ENCODE measurements at regions not wholly inside any gene's neighbourhood (a gene's known extent, or its start where the extent isn't known, plus 50 kb on each side); places are given as distances from the start of the nearest gene placed in this dataset.

DNA sequence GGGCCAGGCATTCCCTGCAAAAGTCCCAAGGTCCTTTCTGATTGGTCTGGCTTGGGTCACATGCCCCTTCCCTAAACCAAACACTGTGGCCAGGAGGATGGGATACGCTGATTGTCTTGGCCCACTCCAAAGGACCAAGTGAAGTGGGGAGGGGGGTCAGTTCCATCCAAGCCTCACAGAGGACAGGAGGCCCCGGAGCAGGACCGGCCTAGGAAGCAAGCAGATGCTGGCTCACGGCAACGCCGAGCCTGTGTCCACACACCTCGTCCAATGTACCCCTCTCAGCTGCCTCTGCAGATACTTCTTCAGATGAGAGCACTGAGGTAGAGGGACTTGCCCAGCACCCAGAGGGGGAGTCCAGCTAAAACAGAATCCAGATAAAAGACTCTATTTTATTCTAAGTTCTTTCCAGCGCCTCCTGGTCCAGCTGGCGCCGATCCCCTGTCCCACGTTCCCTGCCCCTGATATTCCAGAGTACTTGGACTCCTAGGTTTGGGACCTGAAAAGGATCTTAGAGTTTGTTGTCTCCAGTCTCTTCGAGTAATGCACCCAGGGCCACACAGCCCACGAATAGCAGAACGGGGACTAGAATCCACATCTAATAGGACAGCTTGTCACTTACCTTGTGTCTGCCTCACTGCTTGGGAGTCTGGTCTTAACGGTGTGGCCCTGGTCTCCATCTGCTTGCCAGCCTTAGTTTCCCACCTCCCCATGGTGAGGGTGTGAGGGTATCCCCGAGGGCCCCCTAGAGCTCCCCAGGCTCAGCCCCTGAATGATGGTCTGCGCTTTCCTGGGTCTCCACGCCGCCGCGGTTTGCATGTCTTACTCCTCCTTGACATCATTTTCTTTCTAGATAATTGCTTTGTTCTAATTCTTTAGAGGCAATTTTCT, 72.4 kb upstream of the UNC5A start:
- Mint-ChIP-seq H3K4me3 (no peak overlapping the region), H3K27me3 (ENCODE audit: low read depth in 3 of 3) (peaks cover 14 to 18% (median 14%) of the 10 kb centered on the region in 3 donors), H3K27ac (no peak overlapping the region), H3K4me1 (peaks cover 11% of the 10 kb centered on the region in 2 donors), H3K36me3 (no peaks in the 10 kb centered on the region), H3K9me3 (peaks cover 0 to 1% (median 0%) of the 10 kb centered on the region in 6 donors)
- DNase-seq: no peak

DNA sequence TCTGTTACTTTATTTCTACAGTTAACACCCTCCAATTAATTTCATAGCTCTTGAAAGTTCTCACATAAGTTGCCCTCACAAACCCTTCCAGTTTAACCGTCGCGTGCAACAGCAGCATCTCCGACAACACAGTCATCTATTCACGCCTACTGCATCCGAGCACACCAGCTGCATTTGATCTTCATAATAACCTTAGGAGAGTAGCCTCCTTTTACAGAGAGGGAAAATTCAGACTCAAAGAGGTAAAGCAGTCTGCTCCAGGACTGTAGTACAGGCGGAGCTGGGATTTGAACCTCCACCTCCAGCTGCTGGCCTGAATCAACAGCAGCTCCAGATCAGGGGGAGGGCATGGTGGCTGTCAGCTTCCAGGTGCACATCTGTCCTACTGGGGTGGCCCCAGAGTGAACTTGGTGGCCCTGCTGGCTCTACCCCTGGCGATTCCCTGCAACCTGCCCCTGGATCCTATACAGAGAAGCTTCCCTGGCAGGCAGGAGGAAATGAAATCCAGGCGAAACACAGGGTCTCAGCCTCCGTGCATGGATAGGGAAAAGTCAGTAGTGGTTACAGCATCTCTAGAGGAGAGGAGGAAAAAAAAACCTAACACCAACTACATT, 71.6 kb upstream of the UNC5A start:
- no peak overlapping the region for H3K4me3 Mint-ChIP-seq
- H3K4me1 Mint-ChIP-seq: peaks cover 12 to 14% of the 10 kb centered on the region in 2 donors
- peaks cover 13 to 21% (median 15%) of the 10 kb centered on the region in 3 donors for H3K27me3 Mint-ChIP-seq (ENCODE audit: low read depth in 3 of 3)
- no peak overlapping the region for H3K27ac Mint-ChIP-seq
- peaks cover 0 to 1% (median 0%) of the 10 kb centered on the region in 6 donors for H3K9me3 Mint-ChIP-seq
- DNase-seq: no peak
- no peaks in the 10 kb centered on the region for H3K36me3 Mint-ChIP-seq

DNA sequence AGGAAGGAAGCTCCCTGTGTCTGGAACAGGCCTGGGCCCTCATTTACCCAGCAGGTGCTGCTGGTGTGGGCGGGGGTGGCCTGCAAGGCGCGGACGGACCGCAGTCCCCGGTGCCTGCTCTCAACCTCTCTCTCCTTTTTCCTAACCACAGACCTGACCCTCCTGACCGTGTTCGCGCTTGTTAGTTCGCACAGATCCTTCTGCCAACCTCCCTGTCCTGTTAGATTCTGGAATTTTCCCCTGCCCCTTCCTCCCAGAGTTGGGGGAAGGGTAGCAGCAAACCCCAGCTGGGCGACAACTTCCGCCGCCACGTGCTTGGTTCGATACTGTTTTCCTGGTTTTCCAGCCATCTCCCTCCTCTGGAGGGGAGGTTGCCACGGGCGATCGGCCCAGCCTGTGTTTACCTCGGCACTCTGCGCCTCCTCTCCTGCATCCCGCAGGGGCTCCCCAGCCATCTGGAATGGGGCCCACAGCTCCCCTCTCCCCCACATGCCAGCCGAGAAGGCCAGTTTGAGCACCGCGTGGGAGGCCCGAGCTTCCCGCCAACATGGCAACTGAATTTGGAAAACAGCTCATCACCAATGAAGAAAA, 70.8 kb upstream of the UNC5A start:
- Mint-ChIP-seq H3K36me3 (no peaks in the 10 kb centered on the region), H3K27me3 (ENCODE audit: low read depth in 3 of 3) (peaks cover 13 to 29% (median 21%) of the 10 kb centered on the region in 3 donors), H3K9me3 (peaks cover 0 to 1% (median 0%) of the 10 kb centered on the region in 6 donors), H3K4me1 (peaks cover 19 to 22% of the 10 kb centered on the region in 2 donors), H3K4me3 (peak overlapping the region in 1 of 5 donors; percentile 52), H3K27ac (no peak overlapping the region)
- no peak for DNase-seq

DNA sequence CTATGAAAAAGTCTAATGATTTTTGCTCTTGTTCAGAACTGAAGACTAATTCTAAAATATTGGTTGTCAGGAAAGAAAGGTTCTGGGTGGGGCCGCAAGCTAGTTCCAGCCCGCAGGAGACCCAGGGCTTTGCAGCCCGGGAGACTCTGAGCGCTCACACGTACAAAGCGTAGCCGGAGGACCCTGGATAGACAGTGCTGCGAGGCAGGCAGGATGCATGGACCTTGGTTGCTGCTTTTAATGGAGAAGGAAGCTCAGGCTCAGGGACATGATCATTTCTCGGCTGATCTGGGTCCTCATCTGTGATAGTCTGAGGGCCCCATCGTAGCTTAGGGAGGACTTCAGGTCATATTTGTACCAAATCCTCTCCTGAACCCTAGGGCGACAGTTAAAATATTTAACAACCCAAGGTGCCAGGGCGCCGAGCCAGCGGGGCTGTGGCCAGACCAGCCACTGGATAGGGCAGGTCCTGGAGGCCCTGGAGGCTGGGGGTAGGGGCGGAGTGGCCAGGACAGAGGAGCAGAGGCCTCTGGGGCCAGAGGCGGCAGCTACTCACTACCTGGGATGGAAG, 70.1 kb upstream of the UNC5A start:
- peaks cover 0 to 1% (median 0%) of the 10 kb centered on the region in 6 donors for H3K9me3 Mint-ChIP-seq
- H3K27ac Mint-ChIP-seq: no peak overlapping the region

DNA sequence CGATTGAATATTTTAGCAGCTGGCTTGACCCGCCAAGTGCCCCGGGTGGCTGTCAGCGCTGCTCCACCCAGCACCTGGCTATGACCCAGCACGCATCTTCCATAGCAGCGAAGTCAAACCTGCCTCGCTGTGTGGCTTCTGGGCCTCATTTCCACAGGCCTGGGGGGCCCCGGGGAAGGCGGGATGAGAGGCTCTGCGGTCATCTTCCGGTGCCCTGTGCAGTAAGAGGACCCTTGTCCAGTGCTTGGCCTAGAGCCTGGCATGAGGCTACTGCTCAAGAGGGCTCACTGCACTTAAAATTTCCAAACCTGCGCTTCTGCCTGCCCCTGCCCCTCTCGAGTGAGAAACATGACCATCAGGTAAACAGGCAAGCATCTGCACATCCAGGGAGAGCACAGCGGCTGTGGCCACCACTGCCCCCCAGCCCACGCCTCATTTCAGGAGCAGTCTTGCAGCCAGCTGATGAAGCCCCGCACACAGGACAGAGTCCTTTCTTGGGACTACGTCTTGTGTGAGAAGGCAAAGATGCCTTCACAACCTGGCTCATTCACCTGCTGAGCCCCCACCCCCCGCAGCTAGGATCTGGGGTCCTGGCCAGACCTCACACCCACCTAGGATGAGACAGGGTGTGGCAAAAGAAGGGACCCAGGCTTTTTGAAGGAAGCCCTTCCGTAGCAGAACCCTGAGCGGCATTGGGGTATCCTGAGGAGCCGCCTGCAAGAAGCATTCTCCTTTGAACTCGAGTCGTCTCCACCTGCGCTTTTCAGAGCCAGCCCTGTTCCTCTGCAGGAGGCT, 69.5 kb upstream of the UNC5A start:
- Mint-ChIP-seq H3K9me3 (peaks cover 0 to 1% (median 0%) of the 10 kb centered on the region in 6 donors), H3K4me3 (no peak overlapping the region), H3K27ac (no peak overlapping the region), H3K36me3 (no peaks in the 10 kb centered on the region), H3K4me1 (peaks cover 30 to 35% of the 10 kb centered on the region in 2 donors), H3K27me3 (ENCODE audit: low read depth in 3 of 3) (peaks cover 17 to 36% (median 29%) of the 10 kb centered on the region in 3 donors)
- DNase-seq: no peak

More for the DNA sequence above, 70.1 kb upstream of the UNC5A start:
- H3K27me3 Mint-ChIP-seq (ENCODE audit: low read depth in 3 of 3): peaks cover 13 to 32% (median 23%) of the 10 kb centered on the region in 3 donors
- peaks cover 26 to 28% of the 10 kb centered on the region in 2 donors for H3K4me1 Mint-ChIP-seq
- DNase-seq: no peak
- no peaks in the 10 kb centered on the region for H3K36me3 Mint-ChIP-seq
- no peak overlapping the region for H3K4me3 Mint-ChIP-seq

DNA sequence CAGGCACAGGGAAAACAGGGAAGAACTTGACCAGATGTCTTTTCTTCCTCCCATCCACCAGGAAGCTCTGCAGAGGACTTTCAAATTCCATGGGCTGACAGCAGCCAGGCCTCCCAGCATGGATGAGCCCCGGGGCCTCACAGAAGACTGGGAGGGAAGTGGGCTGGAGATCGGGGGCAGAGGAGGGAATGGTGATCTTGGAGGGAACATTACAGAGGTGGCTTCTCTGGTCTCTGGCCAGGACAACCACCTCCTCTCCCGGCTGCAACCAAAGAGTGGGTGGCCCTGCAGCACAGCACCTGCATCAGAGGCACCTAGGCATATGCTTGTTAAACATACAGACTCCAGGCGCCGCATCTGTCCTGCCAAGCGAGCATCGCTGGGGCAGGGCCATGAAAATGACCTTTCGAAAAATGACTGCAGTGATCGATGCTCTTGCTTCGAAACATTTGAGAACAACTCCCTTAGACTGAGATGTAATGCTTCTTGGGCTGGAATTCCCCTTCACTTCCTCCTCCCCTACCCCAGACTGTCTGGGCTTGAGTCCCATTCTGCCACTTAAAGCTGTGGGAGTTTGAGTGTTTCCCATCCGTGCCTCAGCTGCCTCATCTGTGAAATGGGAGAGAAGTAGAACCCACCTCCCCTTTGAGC, 68.7 kb upstream of the UNC5A start:
- Mint-ChIP-seq H3K27me3 (ENCODE audit: low read depth in 3 of 3) (peaks cover 20 to 38% (median 32%) of the 10 kb centered on the region in 3 donors), H3K4me3 (peak overlapping the region in 1 of 5 donors; percentile 38), H3K9me3 (peaks cover 0 to 1% (median 0%) of the 10 kb centered on the region in 6 donors), H3K4me1 (peaks cover 37 to 41% of the 10 kb centered on the region in 2 donors), H3K27ac (no peak overlapping the region), H3K36me3 (no peaks in the 10 kb centered on the region)
- no peak for DNase-seq

DNA sequence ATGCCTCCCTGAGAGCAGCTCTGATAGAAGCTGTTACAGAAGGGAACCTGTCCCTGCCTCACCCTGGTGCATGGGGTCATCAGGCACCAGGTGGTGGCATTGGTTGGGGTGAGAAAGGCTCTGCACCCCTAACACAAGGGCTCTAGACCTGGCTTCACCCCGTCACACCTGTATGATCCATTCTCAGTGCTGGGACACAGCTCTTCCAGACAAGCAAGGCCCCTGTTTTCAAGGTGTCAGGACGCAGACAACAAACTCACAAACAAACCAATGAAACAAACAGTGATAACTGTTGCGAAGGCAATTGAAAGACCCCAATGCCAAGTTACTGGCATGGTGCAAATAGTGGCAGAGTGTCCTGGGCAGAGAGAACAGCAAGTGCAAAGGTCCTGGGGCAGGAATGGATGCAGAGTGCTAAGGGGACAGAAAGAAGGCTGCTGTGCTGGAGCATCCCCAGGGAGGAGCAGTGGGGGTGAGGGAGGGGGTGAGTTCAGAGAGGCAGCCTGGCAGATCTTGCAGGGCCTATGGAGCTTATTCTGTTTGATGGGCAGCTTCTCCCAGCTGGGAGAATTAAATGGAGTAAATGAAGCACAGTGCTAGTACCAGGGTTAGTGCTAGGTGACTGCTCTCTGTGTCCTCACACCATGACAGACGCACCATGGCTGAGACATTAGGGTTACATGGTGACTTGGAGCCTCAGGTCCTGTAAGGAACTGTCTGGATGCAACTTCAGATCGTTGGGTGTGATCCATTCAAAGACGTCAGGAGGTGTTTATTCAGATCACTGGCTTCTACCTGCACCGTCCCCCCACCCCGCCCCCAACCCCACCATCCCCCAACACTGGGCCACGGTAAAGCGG, 67.9 kb upstream of the UNC5A start:
- Mint-ChIP-seq H3K27ac (no peak overlapping the region), H3K36me3 (no peaks in the 10 kb centered on the region), H3K4me1 (peaks cover 37 to 46% of the 10 kb centered on the region in 2 donors), H3K4me3 (peak overlapping the region in 1 of 5 donors; percentile 38), H3K27me3 (ENCODE audit: low read depth in 3 of 3) (peaks cover 20 to 39% (median 27%) of the 10 kb centered on the region in 3 donors), H3K9me3 (peaks cover 0 to 1% (median 0%) of the 10 kb centered on the region in 6 donors)
- DNase-seq: no peak

DNA sequence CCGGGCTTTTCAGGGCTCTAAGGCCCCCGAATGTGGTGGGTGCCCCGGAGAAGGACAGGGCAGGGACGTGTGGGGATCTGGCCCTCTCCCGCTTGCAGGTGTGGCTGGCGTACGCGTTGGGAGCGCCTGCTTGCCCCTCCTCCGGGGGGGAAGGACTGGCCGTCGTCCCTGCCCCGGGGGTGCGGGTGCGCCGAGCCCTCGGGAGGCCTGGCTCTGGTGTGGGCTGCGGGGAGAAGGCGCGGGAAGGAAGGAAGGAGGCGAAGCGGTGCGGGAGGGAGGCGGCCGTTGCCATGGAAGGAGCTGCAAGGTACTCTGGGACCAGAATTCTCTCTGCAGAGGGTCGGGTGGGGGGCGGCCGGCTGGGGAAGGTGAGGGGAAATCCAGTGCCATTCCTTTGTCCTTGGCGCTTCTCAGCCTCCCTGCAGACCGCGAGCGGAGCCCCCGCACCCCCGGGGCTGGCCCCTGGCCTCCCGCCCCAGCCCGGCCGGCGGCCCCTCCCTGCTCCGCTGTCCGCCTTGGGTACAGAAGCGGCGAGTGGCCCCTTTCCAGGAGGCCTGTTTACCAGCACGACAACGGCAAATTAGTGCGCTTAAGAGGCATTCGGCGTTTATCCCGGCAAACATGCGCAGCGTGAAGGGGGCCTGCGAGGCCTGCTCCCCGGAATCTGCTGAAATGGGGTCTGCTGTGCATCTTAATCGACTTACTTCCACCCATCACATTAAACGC, 67.1 kb upstream of the UNC5A start:
- Mint-ChIP-seq H3K27me3 (ENCODE audit: low read depth in 3 of 3) (peaks cover 20 to 39% (median 27%) of the 10 kb centered on the region in 3 donors), H3K36me3 (no peaks in the 10 kb centered on the region), H3K27ac (no peak overlapping the region), H3K4me1 (peaks cover 37 to 46% of the 10 kb centered on the region in 2 donors), H3K4me3 (peak overlapping the region in 1 of 5 donors; percentile 27), H3K9me3 (peaks cover 0 to 1% (median 0%) of the 10 kb centered on the region in 6 donors)
- no peak for DNase-seq

DNA sequence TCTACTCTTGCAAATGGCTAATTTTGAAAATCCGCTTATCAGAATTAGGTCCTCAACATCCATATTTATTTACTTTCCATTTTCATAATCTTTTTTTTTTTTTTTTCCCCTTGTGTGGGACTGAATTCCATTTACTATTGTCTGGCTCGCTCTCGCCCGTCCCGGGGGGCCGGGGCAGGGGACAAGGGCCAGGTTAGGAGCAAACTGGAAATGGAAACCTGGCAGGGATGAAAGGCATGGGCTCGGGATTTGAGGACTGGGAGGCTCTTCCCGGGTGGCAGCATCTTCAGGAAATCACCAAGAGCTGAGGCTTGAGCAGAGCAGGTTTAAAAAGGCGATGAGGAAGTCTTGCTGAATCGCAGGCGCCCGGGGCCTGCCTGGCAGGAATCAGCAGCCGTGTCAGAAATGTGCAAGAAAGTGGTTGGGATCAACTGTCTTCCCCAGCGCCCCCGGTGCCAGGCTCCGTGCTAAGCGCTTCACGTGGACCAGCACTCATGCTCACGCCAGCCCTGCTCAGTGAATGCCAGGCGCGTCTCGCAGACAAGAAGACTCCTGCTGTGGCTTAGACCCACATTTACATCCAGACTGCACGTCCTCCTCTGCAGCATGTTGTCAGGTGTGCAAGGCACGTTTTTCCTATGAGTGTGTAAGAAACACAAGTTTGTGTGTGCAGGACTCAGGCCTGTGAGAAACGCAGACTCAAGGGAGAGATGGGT, 66.3 kb upstream of the UNC5A start:
- H3K9me3 Mint-ChIP-seq: peaks cover 0 to 1% (median 0%) of the 10 kb centered on the region in 6 donors
- no peak overlapping the region for H3K27ac Mint-ChIP-seq
- H3K4me1 Mint-ChIP-seq: peaks cover 37 to 45% of the 10 kb centered on the region in 2 donors
- H3K4me3 Mint-ChIP-seq: peak overlapping the region in 1 of 5 donors; percentile 27
- DNase-seq: no peak
- peaks cover 17 to 38% (median 27%) of the 10 kb centered on the region in 3 donors for H3K27me3 Mint-ChIP-seq (ENCODE audit: low read depth in 3 of 3)
- H3K36me3 Mint-ChIP-seq: no peaks in the 10 kb centered on the region

DNA sequence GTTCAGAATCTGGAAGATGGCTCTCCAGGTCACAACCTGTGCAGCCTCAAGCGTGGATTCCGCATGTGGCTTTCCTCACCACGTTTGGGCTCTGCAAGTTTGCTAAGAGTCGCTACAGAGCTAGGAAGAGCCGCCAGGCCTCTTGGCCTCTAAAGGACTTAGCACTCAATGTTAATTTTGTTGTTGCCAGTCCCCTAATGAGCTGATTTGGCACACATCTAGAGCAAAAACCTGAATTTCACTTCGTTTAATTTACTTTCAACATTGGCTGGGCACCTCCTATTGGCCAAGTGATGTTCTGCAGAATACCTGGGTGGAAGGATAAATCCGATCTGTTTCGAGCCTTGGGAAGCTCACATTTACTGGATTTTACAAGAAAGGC, 65.8 kb upstream of the UNC5A start:
- H3K4me3 Mint-ChIP-seq: peak overlapping the region in 1 of 5 donors; percentile 20
- peaks cover 32 to 39% of the 10 kb centered on the region in 2 donors for H3K4me1 Mint-ChIP-seq
- H3K9me3 Mint-ChIP-seq: peaks cover 0 to 1% (median 0%) of the 10 kb centered on the region in 6 donors
- DNase-seq: peak in 1 of 3 donors; percentile 13
- peaks cover 17 to 35% (median 28%) of the 10 kb centered on the region in 3 donors for H3K27me3 Mint-ChIP-seq (ENCODE audit: low read depth in 3 of 3)
- H3K27ac Mint-ChIP-seq: no peak overlapping the region
- no peaks in the 10 kb centered on the region for H3K36me3 Mint-ChIP-seq

DNA sequence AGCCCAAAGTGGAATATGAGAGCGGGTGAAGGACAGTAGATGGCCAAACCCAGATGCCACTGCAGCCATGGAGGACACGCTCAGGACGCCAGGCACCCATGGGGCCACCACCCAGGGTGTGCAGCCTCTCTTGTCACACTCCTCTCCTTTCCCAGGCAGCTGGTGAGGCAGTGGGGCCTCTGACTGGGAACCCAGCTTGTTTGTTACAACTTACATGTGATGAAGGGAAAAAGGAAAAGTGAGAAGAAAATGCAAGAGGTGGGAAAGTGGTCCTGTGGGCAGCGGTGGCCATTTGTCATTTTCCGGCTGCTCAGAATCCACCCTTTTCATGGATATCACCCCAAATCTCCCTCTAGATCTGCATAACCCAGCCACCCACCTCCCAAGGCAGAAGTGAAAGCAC, 62.7 kb upstream of the UNC5A start:
- no peaks in the 10 kb centered on the region for H3K36me3 Mint-ChIP-seq
- no peak overlapping the region for H3K4me3 Mint-ChIP-seq
- H3K4me1 Mint-ChIP-seq: peaks cover 27 to 34% of the 10 kb centered on the region in 2 donors
- DNase-seq: no peak
- peaks cover 10 to 40% (median 23%) of the 10 kb centered on the region in 3 donors for H3K27me3 Mint-ChIP-seq (ENCODE audit: low read depth in 3 of 3)
- no peaks in the 10 kb centered on the region for H3K9me3 Mint-ChIP-seq
- H3K27ac Mint-ChIP-seq: no peak overlapping the region
